ENCODE measurements at regions not wholly inside any gene's neighbourhood (a gene's known extent, or its start where the extent isn't known, plus 50 kb on each side); places are given as distances from the start of the nearest gene placed in this dataset.

GRCh38 chr13:106105153-106105552 lies 430.3 kb downstream of the EFNB2 start:
- intact Hi-C loops (cut with DNase I; ENCODE audit: low total_unique reads), result no loop called here
- no peak overlapping the region for H3K4me3 ChIP-seq (ENCODE audit: low read depth, poor library complexity, severe bottlenecking)
- DNase-seq (ENCODE audit: low spot score in 2 of 2), result no peak
- WGBS, 2 donors, result 91 to 92% methylated on average over 1 of the region's 1 CpG
- TF ChIP-seq POLR2A (IDR thresholded peaks at IDR 0.05) (no peak), CTCF (IDR thresholded peaks at IDR 0.05) (no peak)

DNA sequence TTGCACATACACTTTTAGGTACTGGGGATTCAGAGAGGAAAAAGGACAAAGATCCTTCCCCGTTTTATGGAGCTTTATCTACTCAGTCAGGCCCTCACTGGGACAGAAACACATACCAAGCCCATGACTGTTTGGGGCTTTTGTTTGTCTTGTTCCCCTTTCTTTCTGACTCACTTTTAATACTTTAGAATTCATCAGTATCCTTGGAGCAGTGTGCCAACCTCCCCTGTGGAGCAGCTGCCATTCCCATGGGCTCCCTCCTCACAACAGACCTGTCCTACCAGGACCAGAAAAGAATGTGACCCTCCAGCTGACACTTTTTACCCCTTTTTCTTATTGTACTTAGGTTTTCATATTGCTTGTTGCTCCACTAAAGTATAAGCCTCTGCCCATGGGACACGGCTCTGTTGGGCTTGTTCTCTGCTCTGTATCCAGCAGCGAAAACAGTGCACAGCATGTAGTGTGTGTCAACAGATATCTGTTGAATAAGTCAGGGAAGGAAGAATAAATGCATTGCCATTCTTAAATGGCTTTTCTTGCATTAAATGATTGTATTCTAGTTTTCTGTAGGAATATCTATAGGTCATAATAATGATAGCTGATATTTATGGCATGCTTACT lies 431.1 kb downstream of the EFNB2 start:
- DNase-seq (ENCODE audit: low spot score in 2 of 2), result no peak
- H3K4me3 ChIP-seq (ENCODE audit: low read depth, poor library complexity, severe bottlenecking), result no peak overlapping the region
- TF ChIP-seq CTCF (IDR thresholded peaks at IDR 0.05), result no peak
- no peak for TF ChIP-seq POLR2A (IDR thresholded peaks at IDR 0.05)
- 90 to 94% methylated on average over 3 of the region's 3 CpGs for WGBS, 2 donors
- intact Hi-C loops (cut with DNase I; ENCODE audit: low total_unique reads), result no loop called here

GRCh38 chr13:106103779-106104178 lies 431.7 kb downstream of the EFNB2 start:
- no peak for DNase-seq (ENCODE audit: low spot score in 2 of 2)
- intact Hi-C loops (cut with DNase I; ENCODE audit: low total_unique reads), result no loop called here
- 92 to 96% methylated on average over 10 of the region's 10 CpGs for WGBS, 2 donors
- TF ChIP-seq CTCF (IDR thresholded peaks at IDR 0.05) (no peak), POLR2A (IDR thresholded peaks at IDR 0.05) (no peak)
- H3K4me3 ChIP-seq (ENCODE audit: low read depth, poor library complexity, severe bottlenecking), result no peak overlapping the region

- DNase-seq (ENCODE audit: low spot score in 2 of 2), result no peak
- TF ChIP-seq CTCF (IDR thresholded peaks at IDR 0.05) (no peak), POLR2A (IDR thresholded peaks at IDR 0.05) (no peak)
- WGBS, 2 donors, result 92 to 95% methylated on average over 4 of the region's 4 CpGs
- no peak overlapping the region for H3K4me3 ChIP-seq (ENCODE audit: low read depth, poor library complexity, severe bottlenecking)
- intact Hi-C loops (cut with DNase I; ENCODE audit: low total_unique reads), result no loop called here
These were observed 432.7 kb downstream of the EFNB2 start for GRCh38 chr13:106102786-106103185.

GRCh38 chr13:106101201-106101600 lies 434.3 kb downstream of the EFNB2 start:
- WGBS, 2 donors, result 86 to 90% methylated on average over 5 of the region's 5 CpGs

More at GRCh38 chr13:106101201-106101600, 434.3 kb downstream of the EFNB2 start:
- DNase-seq (ENCODE audit: low spot score in 2 of 2), result no peak
- no peak overlapping the region for H3K4me3 ChIP-seq (ENCODE audit: low read depth, poor library complexity, severe bottlenecking)
- intact Hi-C loops (cut with DNase I; ENCODE audit: low total_unique reads), result no loop called here
- no peak for TF ChIP-seq CTCF (IDR thresholded peaks at IDR 0.05)

Data from lower leg skin (tissue), 4 donors.